Lower leg skin (tissue), 4 donors: ENCODE measurements at regions not wholly inside any gene's neighbourhood (a gene's known extent, or its start where the extent isn't known, plus 50 kb on each side); places are given as distances from the start of the nearest gene placed in this dataset.
"Not testable (repeated sequence)": the region's sequence is repeated elsewhere in the genome, so short reads cannot be mapped to it uniquely, and the experiment has no call there.

Experiments used
- DNase-seq, 2 donors: peaks; one replicate each; pipeline ENCODE4 v3.0.0-alpha.2; 2019; ENCODE audit warnings: low spot score in 2 of 2
- H3K4me3 ChIP-seq: fragments of 200-600 bp; sonication (generic); 2 replicates; pipeline ENCODE4 v1.5.1; 2017; ENCODE audit warnings: mild to moderate bottlenecking, low read depth; ENCODE audit not compliant: poor library complexity, severe bottlenecking
- POLR2A ChIP-seq, 2 donors: fragments of 450-650 bp; IDR thresholded peaks; one replicate each; pipeline ENCODE4 v1.6.1; 2016 to 2017; ENCODE audit warnings: antibody characterized with exemption in 2 of 2, mild to moderate bottlenecking in 1 of 2, moderate library complexity in 1 of 2
- WGBS, 2 donors: methylation state at CpG; one replicate each; pipeline ENCODE4 v1.1.5; 2018; 5-methylcytosine and 5-hydroxymethylcytosine counted together
- intact Hi-C: fragments of 100-400 bp; cut with DNase I; formaldehyde crosslinking; loops from one replicate; pipeline ENCODE4 v1.15.0; 2023; ENCODE audit warnings: low total_unique reads
- TF ChIP-seq, protein P1 (sequence below), 3 donors: fragments of 450-650 bp; IDR thresholded peaks; one replicate each; pipeline ENCODE4 v1.5.1; 2016; ENCODE audit warnings: antibody characterized with exemption in 3 of 3, mild to moderate bottlenecking in 3 of 3, moderate library complexity in 2 of 3

- no peak for DNase-seq
- 94 to 96% methylated on average over 3 of the region's 3 CpGs for WGBS, 2 donors
- TF ChIP-seq, protein P1, sequence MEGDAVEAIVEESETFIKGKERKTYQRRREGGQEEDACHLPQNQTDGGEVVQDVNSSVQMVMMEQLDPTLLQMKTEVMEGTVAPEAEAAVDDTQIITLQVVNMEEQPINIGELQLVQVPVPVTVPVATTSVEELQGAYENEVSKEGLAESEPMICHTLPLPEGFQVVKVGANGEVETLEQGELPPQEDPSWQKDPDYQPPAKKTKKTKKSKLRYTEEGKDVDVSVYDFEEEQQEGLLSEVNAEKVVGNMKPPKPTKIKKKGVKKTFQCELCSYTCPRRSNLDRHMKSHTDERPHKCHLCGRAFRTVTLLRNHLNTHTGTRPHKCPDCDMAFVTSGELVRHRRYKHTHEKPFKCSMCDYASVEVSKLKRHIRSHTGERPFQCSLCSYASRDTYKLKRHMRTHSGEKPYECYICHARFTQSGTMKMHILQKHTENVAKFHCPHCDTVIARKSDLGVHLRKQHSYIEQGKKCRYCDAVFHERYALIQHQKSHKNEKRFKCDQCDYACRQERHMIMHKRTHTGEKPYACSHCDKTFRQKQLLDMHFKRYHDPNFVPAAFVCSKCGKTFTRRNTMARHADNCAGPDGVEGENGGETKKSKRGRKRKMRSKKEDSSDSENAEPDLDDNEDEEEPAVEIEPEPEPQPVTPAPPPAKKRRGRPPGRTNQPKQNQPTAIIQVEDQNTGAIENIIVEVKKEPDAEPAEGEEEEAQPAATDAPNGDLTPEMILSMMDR (IDR thresholded peaks at IDR 0.05) = no peak
- no peak for TF ChIP-seq POLR2A (IDR thresholded peaks at IDR 0.05)
- intact Hi-C loops = loop anchor here (5.0 kb wide), 1 partner anchor 858 kb away; no protein-coding TSS in a partner anchor
- no peak overlapping the region for H3K4me3 ChIP-seq
Measured at GRCh38 chr9:95785209-95785608, 90.3 kb upstream of the ERCC6L2 start.

- intact Hi-C loops = loop anchor here (5.0 kb wide), 1 partner anchor 777 kb away; no protein-coding TSS in a partner anchor
- DNase-seq = no peak
- H3K4me3 ChIP-seq = no peak overlapping the region
- 90 to 94% methylated on average over 15 to 18 of the region's 31 CpGs for WGBS, 2 donors
- TF ChIP-seq, protein P1 (IDR thresholded peaks at IDR 0.05) = no peak
Measured at GRCh38 chr9:95784318-95784717, 91.2 kb upstream of the ERCC6L2 start.

- DNase-seq = no peak
- intact Hi-C loops = loop anchor here (5.0 kb wide), 1 partner anchor 776 kb away; no protein-coding TSS in a partner anchor
- no peak overlapping the region for H3K4me3 ChIP-seq
- whole genome bisulfite sequencing, 2 donors = 90 to 91% methylated on average over 17 of the region's 17 CpGs
- TF ChIP-seq, protein P1 (IDR thresholded peaks at IDR 0.05) = no peak
- TF ChIP-seq POLR2A (IDR thresholded peaks at IDR 0.05) = no peak
Measured at GRCh38 chr9:95783426-95783975, 92.0 kb upstream of the ERCC6L2 start.

DNA sequence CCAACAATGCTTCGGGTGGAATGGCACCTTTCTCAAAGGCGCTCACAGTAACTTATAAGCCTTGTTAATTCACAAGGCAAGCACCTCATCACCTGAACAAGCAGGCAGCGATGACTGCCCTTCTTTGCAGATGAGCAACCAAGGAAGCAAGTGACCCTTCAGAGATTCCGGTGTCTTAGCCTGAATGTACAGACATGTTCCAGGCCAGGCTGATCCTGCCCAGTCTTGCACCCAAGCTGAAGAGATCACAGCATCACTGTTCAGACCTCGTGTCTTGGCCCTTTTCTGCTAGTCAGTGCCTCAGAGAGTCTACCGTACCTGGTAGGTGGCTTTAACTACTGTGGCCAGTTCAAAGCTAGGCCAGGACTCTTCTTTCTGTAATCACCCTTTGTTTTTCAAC is 94.7 kb upstream of the ERCC6L2 start:
- H3K4me3 ChIP-seq = no peak overlapping the region
- no peak for DNase-seq
- intact Hi-C loops = loop anchor here (5.0 kb wide), 1 partner anchor 773 kb away; no protein-coding TSS in a partner anchor
- TF ChIP-seq, protein P1 (IDR thresholded peaks at IDR 0.05) = no peak
- no peak for TF ChIP-seq POLR2A (IDR thresholded peaks at IDR 0.05)
- 88% methylated on average over 6 of the region's 6 CpGs for WGBS, 2 donors

DNA sequence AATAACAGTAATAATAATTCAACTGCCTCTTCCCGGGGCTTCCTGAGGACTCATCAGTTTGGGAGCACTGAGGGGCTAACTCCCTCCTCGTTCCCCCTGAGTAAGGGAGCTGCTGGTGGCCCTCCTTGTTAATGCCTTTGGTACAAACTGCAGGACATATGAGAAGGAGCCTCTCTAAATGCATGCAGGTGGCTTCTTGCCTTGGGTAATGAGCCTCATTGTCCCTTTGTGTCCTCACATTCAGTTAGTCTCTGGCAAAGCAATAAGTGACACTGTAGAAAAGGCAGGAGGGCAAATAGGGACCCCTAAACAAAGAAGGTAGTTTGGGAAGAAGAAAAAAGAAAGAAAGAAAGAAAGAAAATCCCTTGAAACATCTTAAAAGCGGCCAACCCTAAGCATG is 95.4 kb upstream of the ERCC6L2 start:
- TF ChIP-seq POLR2A (IDR thresholded peaks at IDR 0.05) = no peak
- TF ChIP-seq, protein P1 (IDR thresholded peaks at IDR 0.05) = no peak
- 86 to 93% methylated on average over 3 of the region's 3 CpGs for WGBS, 2 donors
- intact Hi-C loops = loop anchor here (5.0 kb wide), 1 partner anchor 773 kb away; no protein-coding TSS in a partner anchor
- no peak overlapping the region for H3K4me3 ChIP-seq
- no peak for DNase-seq

- DNase-seq, intact Hi-C loops, H3K4me3 ChIP-seq: not testable (repeated sequence)
- WGBS, 2 donors = 97 to 99% methylated on average over 7 of the region's 7 CpGs
Measured at GRCh38 chr9:95779597-95779996, 95.9 kb upstream of the ERCC6L2 start.
